ENCODE measurements at regions not wholly inside any gene's neighbourhood (a gene's known extent, or its start where the extent isn't known, plus 50 kb on each side); places are given as distances from the start of the nearest gene placed in this dataset.

- no peak for DNase-seq
- in situ Hi-C loops (cut with MboI; ENCODE audit: low pct_ligation_motif_present in 1 of 4, low pct_unique_long_range_greater_than_20kb in 1 of 4, low sequenced_read_pairs in 3 of 4): no loop called here
These were observed 655.8 kb upstream of the MGAT4C start for GRCh38 chr12:86911973-86912372.

DNA sequence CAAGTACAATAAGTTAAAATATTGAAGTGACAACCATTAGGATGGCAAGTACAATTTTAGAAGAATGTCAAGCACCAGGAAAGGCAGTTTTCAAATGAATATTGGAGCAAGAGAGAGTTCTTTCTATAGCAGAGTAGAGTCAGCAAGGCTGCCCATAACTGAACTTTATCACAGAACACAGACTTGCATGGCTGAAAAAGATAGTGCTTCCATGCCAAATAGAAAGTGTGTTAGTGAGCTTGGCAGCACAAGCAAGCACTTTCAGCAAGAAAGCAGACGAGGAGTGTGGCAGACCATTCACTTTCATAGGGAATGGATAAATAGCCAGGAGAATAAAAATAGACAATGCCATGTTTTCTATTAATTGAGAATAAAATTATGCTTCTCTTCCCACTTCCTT is 647.0 kb upstream of the MGAT4C start:
- Histone ChIP-seq H3K4me1 (no peaks in the 10 kb centered on the region), H3K27me3 (no peaks in the 10 kb centered on the region), H3K36me3 (no peaks in the 10 kb centered on the region), H3K4me3 (no peak overlapping the region), H3K9me3 (no peaks in the 10 kb centered on the region), H3K27ac (no peak overlapping the region)
- in situ Hi-C loops (cut with MboI; ENCODE audit: low pct_ligation_motif_present in 1 of 4, low pct_unique_long_range_greater_than_20kb in 1 of 4, low sequenced_read_pairs in 3 of 4): no loop called here
- intact Hi-C loops (cut with DNase I; ENCODE audit: low total_unique reads): no loop called here
- TF ChIP-seq CTCF (IDR thresholded peaks at IDR 0.05): no peak
- TF ChIP-seq POLR2A (IDR thresholded peaks at IDR 0.05): no peak
- TF ChIP-seq POLR2AphosphoS5 (IDR thresholded peaks at IDR 0.05): no peak
- no peak for TF ChIP-seq EP300 (IDR thresholded peaks at IDR 0.05; ENCODE audit: low read depth)
- DNase-seq: no peak
- 32 to 44% methylated on average over 1 of the region's 1 CpG for WGBS, 2 donors (ENCODE audit: low coverage in 1 of 2)

More at GRCh38 chr12:86911973-86912372, 655.8 kb upstream of the MGAT4C start:
- Histone ChIP-seq H3K9me3 (no peaks in the 10 kb centered on the region), H3K4me1 (no peaks in the 10 kb centered on the region), H3K27me3 (no peaks in the 10 kb centered on the region), H3K27ac (no peak overlapping the region), H3K4me3 (no peak overlapping the region), H3K36me3 (no peaks in the 10 kb centered on the region)
- intact Hi-C loops (cut with DNase I; ENCODE audit: low total_unique reads): no loop called here
- 65 to 80% methylated on average over 1 to 3 of the region's 3 CpGs for WGBS, 2 donors (ENCODE audit: low coverage in 1 of 2)
- no peak for TF ChIP-seq CTCF (IDR thresholded peaks at IDR 0.05)
- TF ChIP-seq POLR2AphosphoS5 (IDR thresholded peaks at IDR 0.05): no peak
- no peak for TF ChIP-seq EP300 (IDR thresholded peaks at IDR 0.05; ENCODE audit: low read depth)
- TF ChIP-seq POLR2A (IDR thresholded peaks at IDR 0.05): no peak

DNA sequence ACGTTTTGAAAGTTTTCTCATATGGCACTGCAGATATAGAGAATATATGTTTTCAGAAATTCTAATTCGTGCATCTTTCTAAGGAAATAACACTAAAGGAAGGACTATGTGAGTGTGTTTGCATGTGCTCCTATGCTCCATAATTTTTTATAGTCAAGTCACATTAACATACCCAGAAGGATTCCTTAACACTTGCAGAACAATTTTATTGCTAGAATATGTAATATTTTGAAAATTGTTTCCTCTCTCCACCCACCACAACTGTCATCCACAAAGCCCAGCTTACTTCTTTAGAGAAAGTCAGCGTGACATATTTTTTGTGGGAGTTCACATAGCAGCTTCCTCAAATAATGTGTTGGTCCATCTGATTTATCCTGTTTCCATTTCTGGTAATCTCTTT is 604.6 kb upstream of the MGAT4C start:
- H3K27ac ChIP-seq: no peak overlapping the region
- H3K4me1 ChIP-seq: no peaks in the 10 kb centered on the region
- H3K9me3 ChIP-seq: no peaks in the 10 kb centered on the region
- 70 to 75% methylated on average over 3 of the region's 3 CpGs for WGBS, 2 donors (ENCODE audit: low coverage in 1 of 2)
- intact Hi-C loops (cut with DNase I; ENCODE audit: low total_unique reads): no loop called here
- no peaks in the 10 kb centered on the region for H3K27me3 ChIP-seq
- H3K36me3 ChIP-seq: no peaks in the 10 kb centered on the region
- TF ChIP-seq EP300 (IDR thresholded peaks at IDR 0.05; ENCODE audit: low read depth): no peak
- no peak for TF ChIP-seq POLR2A (IDR thresholded peaks at IDR 0.05)
- TF ChIP-seq POLR2AphosphoS5 (IDR thresholded peaks at IDR 0.05): no peak
- TF ChIP-seq CTCF (IDR thresholded peaks at IDR 0.05): no peak
- no peak for DNase-seq
- no peak overlapping the region for H3K4me3 ChIP-seq
- in situ Hi-C loops (cut with MboI; ENCODE audit: low pct_ligation_motif_present in 1 of 4, low pct_unique_long_range_greater_than_20kb in 1 of 4, low sequenced_read_pairs in 3 of 4): no loop called here

- Histone ChIP-seq H3K36me3 (no peaks in the 10 kb centered on the region), H3K9me3 (no peaks in the 10 kb centered on the region), H3K4me1 (no peaks in the 10 kb centered on the region), H3K4me3 (no peak overlapping the region), H3K27me3 (no peaks in the 10 kb centered on the region), H3K27ac (no peak overlapping the region)
- 41 to 58% methylated on average over 1 of the region's 1 CpG for WGBS, 2 donors (ENCODE audit: low coverage in 1 of 2)
- TF ChIP-seq POLR2A (IDR thresholded peaks at IDR 0.05) (no peak), CTCF (IDR thresholded peaks at IDR 0.05) (no peak), EP300 (IDR thresholded peaks at IDR 0.05; ENCODE audit: low read depth) (no peak), POLR2AphosphoS5 (IDR thresholded peaks at IDR 0.05) (no peak)
- intact Hi-C loops (cut with DNase I; ENCODE audit: low total_unique reads) (no loop called here), in situ Hi-C loops (cut with MboI; ENCODE audit: low pct_ligation_motif_present in 1 of 4, low pct_unique_long_range_greater_than_20kb in 1 of 4, low sequenced_read_pairs in 3 of 4) (no loop called here)
- DNase-seq: no peak
These were observed 596.3 kb upstream of the MGAT4C start for GRCh38 chr12:86852451-86852850.

All from transverse colon (tissue), 4 donors.